Brain microvascular endothelial cell (primary cell): ENCODE measurements at regions not wholly inside any gene's neighbourhood (a gene's known extent, or its start where the extent isn't known, plus 50 kb on each side); places are given as distances from the start of the nearest gene placed in this dataset.

ENCODE experiments used
- DNase-seq: peaks from one replicate; pipeline ENCODE4 v3.0.0-alpha.2; 2020
- H3K27ac ChIP-seq: fragments of 250-450 bp; sonication (Bioruptor Pico); 2 replicates; pipeline ENCODE4 v1.5.1; 2020; ENCODE audit warnings: mild to moderate bottlenecking, moderate library complexity
- H3K27me3 ChIP-seq: fragments of 250-450 bp; sonication (Bioruptor Pico); replicated peaks from 2 replicates; pipeline ENCODE4 v1.5.1; 2020; ENCODE audit warnings: mild to moderate bottlenecking
- H3K36me3 ChIP-seq: fragments of 250-450 bp; sonication (Bioruptor Pico); replicated peaks from 2 replicates; pipeline ENCODE4 v1.5.1; 2020; ENCODE audit warnings: mild to moderate bottlenecking
- H3K4me3 ChIP-seq: 2 replicates; pipeline ENCODE4 v1.5.1; 2011; ENCODE audit warnings: low read depth, mild to moderate bottlenecking, control low read depth, low read length, moderate library complexity
- in situ Hi-C: cut with HindIII; loops from 2 replicates; pipeline ENCODE4 v1.10.0; 2017; ENCODE audit warnings: low sequenced_read_pairs, low pct_ligation_motif_present
- TF ChIP-seq, protein P1 (sequence below): IDR thresholded peaks from 2 replicates; pipeline ENCODE4 v1.5.1; 2011; ENCODE audit warnings: low read depth, mild to moderate bottlenecking, moderate library complexity, low read length, control low read depth, inconsistent platforms; ENCODE audit errors: missing control alignments

DNA sequence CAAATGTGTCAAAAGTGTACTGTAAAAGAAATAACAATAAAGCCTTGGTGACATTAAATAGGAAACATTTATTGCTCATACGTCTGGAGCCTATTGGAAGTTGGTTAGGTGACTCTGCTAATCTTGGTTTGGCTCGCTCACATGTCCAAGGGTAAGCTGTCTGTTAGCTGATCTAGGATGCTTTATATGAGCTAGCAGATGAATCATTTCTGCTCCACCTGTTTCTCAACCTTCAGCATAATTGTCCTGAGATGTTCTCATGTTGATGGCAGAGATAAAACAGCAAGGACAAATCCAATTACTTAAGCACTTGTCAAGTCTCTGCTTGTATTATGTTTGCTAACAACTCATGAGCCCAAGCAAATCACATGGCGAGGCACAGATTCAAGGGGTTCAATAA lies 56.0 kb upstream of the CD53 start:
- H3K27ac ChIP-seq = no peak overlapping the region
- TF ChIP-seq, protein P1, sequence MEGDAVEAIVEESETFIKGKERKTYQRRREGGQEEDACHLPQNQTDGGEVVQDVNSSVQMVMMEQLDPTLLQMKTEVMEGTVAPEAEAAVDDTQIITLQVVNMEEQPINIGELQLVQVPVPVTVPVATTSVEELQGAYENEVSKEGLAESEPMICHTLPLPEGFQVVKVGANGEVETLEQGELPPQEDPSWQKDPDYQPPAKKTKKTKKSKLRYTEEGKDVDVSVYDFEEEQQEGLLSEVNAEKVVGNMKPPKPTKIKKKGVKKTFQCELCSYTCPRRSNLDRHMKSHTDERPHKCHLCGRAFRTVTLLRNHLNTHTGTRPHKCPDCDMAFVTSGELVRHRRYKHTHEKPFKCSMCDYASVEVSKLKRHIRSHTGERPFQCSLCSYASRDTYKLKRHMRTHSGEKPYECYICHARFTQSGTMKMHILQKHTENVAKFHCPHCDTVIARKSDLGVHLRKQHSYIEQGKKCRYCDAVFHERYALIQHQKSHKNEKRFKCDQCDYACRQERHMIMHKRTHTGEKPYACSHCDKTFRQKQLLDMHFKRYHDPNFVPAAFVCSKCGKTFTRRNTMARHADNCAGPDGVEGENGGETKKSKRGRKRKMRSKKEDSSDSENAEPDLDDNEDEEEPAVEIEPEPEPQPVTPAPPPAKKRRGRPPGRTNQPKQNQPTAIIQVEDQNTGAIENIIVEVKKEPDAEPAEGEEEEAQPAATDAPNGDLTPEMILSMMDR = no peak

DNA sequence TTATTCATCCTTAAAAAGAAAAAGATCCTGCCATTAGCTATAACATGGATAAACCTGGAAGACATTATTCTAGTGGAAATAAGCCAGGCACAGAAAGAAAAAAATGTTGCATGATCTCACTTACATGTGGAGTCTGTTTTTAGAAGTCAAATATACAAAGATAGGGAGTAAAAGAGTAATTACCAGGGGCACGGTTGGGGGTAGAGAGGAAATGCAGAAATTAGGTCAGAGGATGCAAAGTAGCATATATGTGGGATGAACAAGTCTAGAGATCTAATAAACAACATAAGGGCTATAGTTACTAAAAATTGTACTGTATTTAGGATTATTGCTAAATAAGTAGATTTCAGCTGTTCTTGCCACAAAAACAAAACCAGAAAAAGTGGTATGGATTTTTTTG lies 61.4 kb upstream of the CD53 start:
- Histone ChIP-seq H3K27ac (no peak overlapping the region), H3K36me3 (no peaks in the 10 kb centered on the region), H3K4me3 (no peak overlapping the region), H3K27me3 (no peaks in the 10 kb centered on the region)
- in situ Hi-C loops = no loop called here
- TF ChIP-seq, protein P1 = no peak
- DNase-seq = no peak

More for the DNA sequence above, 56.0 kb upstream of the CD53 start:
- DNase-seq = no peak
- in situ Hi-C loops = no loop called here
- Histone ChIP-seq H3K27me3 (no peaks in the 10 kb centered on the region), H3K4me3 (no peak overlapping the region), H3K36me3 (no peaks in the 10 kb centered on the region)

DNA sequence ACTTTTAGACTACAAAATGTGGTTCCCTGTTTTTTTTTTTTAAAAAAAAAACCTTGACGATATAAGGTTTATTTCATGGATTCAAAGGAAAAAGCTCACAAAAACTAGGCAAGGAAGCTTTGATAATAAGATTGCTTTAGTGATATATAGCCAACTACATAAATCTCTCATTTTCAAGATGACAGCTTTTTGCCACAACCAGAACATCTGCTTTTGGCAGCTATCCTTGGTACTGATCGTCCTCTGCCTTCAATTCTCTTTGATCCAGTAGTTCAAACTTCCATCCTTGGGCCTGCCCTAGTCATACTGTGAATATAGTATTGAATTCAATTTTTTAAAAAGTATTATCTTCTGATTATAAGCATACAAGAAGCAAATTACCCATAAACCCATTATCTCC lies 72.9 kb upstream of the CD53 start:
- TF ChIP-seq, protein P1 = no peak
- no peak for DNase-seq
- in situ Hi-C loops = no loop called here
- Histone ChIP-seq H3K4me3 (no peak overlapping the region), H3K27me3 (no peaks in the 10 kb centered on the region), H3K27ac (no peak overlapping the region), H3K36me3 (no peaks in the 10 kb centered on the region)

DNA sequence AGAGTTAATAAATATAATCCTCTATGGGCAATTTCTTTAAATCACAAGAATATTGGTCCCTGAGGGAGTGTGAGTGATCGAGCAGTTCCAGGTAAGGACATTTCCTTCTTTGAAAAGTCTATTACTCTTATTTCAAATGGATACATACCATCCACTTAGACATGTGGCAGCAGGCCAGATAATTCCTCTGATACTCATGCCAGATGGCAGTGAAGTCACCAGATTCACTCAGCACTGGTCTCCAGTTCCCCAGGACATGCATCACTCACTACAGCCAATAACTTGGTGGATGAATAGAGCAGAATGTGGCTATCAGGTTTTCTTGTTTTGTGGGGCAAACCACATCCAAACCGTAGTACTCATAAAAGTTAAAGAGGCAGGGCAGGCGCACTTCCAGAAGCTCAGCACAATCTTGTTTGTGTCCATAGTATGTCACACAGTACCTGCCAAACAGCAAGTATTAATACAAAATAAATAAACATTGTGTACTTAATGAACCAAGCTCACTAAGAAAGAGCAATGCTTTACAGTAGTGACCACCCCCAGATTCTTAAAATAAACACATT lies 74.2 kb upstream of the CD53 start:
- no peak for DNase-seq
- in situ Hi-C loops = no loop called here
- TF ChIP-seq, protein P1 = no peak

DNA sequence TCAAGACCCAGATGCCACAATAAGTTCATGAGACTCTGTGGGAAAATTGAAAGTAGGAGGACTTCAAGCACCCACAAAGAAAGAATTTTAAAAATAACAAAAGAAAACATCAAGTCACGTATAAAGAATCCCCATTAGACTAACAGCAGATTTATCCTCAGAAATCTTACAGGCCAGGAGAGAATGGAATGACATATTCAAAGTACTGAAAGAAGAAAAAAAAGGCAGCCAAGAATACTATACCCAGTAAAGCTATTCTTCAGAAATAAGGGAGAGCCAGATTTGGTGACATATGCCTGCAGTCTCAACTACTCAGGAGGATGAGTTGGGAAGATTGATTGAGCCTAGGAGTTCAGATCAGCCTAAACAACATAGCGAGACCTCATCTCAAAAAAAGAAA lies 84.3 kb upstream of the CD53 start:
- no peak for DNase-seq
- in situ Hi-C loops = no loop called here
- Histone ChIP-seq H3K36me3 (no peaks in the 10 kb centered on the region), H3K27ac (no peak overlapping the region), H3K4me3 (no peak overlapping the region), H3K27me3 (no peaks in the 10 kb centered on the region)
- TF ChIP-seq, protein P1 = no peak

More for the DNA sequence above, 74.2 kb upstream of the CD53 start:
- Histone ChIP-seq H3K27me3 (no peaks in the 10 kb centered on the region), H3K4me3 (no peak overlapping the region), H3K27ac (no peak overlapping the region), H3K36me3 (no peaks in the 10 kb centered on the region)
